ENCODE measurements at regions not wholly inside any gene's neighbourhood (a gene's known extent, or its start where the extent isn't known, plus 50 kb on each side); places are given as distances from the start of the nearest gene placed in this dataset.

DNA sequence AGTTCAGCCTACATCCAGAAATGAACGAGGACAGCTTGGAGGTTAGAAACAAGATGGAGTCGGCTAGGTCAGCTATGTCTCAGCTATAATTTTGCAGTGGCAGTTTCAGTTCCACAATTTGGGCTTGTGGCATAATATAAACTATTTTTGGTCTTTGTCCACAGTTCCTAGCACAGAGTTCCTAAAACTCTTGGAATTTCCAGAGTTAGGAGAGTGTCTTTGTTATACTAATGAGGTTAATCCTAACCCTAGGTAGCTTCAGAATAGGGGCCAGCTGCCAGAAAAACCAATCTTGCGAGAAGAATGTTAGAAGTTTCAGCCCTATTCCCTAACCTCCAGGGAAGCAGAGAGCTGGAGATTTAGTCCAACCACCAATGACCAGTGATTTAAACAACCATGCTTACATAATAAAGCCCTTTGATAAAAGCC is 131.9 kb downstream of the AKR1D1 start:
- ATAC-seq (no peak), DNase-seq (ENCODE audit: low read depth, low spot score) (no peak)
- Histone ChIP-seq H3K9me2 (ENCODE audit: insufficient read depth) (no peaks in the 10 kb centered on the region), H3K4me2 (ENCODE audit: low read length) (no peak overlapping the region), H3K79me2 (ENCODE audit: insufficient read depth, low read length) (no peaks in the 10 kb centered on the region), H4K20me1 (ENCODE audit: insufficient read depth) (no peaks in the 10 kb centered on the region), H3K4me1 (ENCODE audit: control insufficient read depth in 1 of 2, insufficient read depth in 2 of 2, low read length in 2 of 2) (no peaks in the 10 kb centered on the region), H2AFZ (ENCODE audit: low read depth, low read length, poor library complexity, severe bottlenecking) (no peak overlapping the region), H3K36me3 (ENCODE audit: control insufficient read depth in 1 of 2, insufficient read depth in 2 of 2, low read length in 2 of 2) (no peaks in the 10 kb centered on the region), H3K9me3 (ENCODE audit: control insufficient read depth in 1 of 2, insufficient read depth in 1 of 2, low read depth in 1 of 2, low read length in 2 of 2) (no peaks in the 10 kb centered on the region), H3K4me3 (replicated peaks in 1 of 2; ENCODE audit: low read depth in 1 of 2, low read length in 2 of 2) (no peak overlapping the region), H3K27ac (ENCODE audit: low read depth, low read length) (no peak overlapping the region), H3K9ac (ENCODE audit: low read length) (no peak overlapping the region), H3K27me3 (ENCODE audit: insufficient read depth, low read length) (no peaks in the 10 kb centered on the region)
- RAD21 ChIA-PET (ENCODE audit: low non-redundant PET in 1 of 2, low total read pairs in 2 of 2, uncharacterized antibody in 2 of 2, unreplicated experiment in 2 of 2), result no interaction called here
- CTCF ChIA-PET, result no interaction called here
- POLR2A ChIA-PET, result no interaction called here
- BruUV-seq (replicated peaks), result no TSS peak
- intact Hi-C loops (cut with micrococcal nuclease), result no loop called here
- TF ChIP-seq, protein P1, sequence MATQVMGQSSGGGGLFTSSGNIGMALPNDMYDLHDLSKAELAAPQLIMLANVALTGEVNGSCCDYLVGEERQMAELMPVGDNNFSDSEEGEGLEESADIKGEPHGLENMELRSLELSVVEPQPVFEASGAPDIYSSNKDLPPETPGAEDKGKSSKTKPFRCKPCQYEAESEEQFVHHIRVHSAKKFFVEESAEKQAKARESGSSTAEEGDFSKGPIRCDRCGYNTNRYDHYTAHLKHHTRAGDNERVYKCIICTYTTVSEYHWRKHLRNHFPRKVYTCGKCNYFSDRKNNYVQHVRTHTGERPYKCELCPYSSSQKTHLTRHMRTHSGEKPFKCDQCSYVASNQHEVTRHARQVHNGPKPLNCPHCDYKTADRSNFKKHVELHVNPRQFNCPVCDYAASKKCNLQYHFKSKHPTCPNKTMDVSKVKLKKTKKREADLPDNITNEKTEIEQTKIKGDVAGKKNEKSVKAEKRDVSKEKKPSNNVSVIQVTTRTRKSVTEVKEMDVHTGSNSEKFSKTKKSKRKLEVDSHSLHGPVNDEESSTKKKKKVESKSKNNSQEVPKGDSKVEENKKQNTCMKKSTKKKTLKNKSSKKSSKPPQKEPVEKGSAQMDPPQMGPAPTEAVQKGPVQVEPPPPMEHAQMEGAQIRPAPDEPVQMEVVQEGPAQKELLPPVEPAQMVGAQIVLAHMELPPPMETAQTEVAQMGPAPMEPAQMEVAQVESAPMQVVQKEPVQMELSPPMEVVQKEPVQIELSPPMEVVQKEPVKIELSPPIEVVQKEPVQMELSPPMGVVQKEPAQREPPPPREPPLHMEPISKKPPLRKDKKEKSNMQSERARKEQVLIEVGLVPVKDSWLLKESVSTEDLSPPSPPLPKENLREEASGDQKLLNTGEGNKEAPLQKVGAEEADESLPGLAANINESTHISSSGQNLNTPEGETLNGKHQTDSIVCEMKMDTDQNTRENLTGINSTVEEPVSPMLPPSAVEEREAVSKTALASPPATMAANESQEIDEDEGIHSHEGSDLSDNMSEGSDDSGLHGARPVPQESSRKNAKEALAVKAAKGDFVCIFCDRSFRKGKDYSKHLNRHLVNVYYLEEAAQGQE (IDR thresholded peaks at IDR 0.05; ENCODE audit: low read depth), result no peak

DNA sequence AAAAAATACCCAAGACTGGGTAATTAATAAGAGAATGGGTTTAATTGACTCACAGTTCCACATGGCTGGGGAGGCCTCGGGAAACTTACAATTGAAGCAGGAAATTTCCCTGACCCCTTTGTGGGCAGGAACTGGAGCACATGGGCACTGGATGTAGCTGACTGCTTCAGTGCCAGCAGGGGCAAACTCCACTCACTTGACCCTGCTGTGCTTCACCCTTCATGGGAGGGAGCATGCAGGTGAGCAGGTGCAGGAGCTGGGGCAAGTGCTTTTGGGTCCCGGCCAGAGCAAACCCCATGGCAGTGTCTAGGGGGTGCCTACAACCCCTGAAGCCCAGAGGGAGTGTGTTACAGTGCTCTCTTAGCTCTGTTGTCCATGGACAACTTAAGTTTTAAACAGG is 132.6 kb downstream of the AKR1D1 start:
- no peaks in the 10 kb centered on the region for H3K9me2 ChIP-seq (ENCODE audit: insufficient read depth)
- ChIA-PET RAD21 (ENCODE audit: low non-redundant PET in 1 of 2, low total read pairs in 2 of 2, uncharacterized antibody in 2 of 2, unreplicated experiment in 2 of 2) (no interaction called here), CTCF (no interaction called here), POLR2A (no interaction called here)
- H3K9ac ChIP-seq (ENCODE audit: low read length), result no peak overlapping the region
- no peaks in the 10 kb centered on the region for H3K4me1 ChIP-seq (ENCODE audit: control insufficient read depth in 1 of 2, insufficient read depth in 2 of 2, low read length in 2 of 2)
- no peaks in the 10 kb centered on the region for H3K79me2 ChIP-seq (ENCODE audit: insufficient read depth, low read length)
- no peak overlapping the region for H3K4me2 ChIP-seq (ENCODE audit: low read length)
- no peaks in the 10 kb centered on the region for H4K20me1 ChIP-seq (ENCODE audit: insufficient read depth)
- intact Hi-C loops (cut with micrococcal nuclease), result no loop called here
- ATAC-seq (no peak), DNase-seq (ENCODE audit: low read depth, low spot score) (no peak)
- no peaks in the 10 kb centered on the region for H3K27me3 ChIP-seq (ENCODE audit: insufficient read depth, low read length)
- H3K36me3 ChIP-seq (ENCODE audit: control insufficient read depth in 1 of 2, insufficient read depth in 2 of 2, low read length in 2 of 2), result no peaks in the 10 kb centered on the region
- H2AFZ ChIP-seq (ENCODE audit: low read depth, low read length, poor library complexity, severe bottlenecking), result no peak overlapping the region
- H3K4me3 ChIP-seq (replicated peaks in 1 of 2; ENCODE audit: low read depth in 1 of 2, low read length in 2 of 2), result no peak overlapping the region
- H3K9me3 ChIP-seq (ENCODE audit: control insufficient read depth in 1 of 2, insufficient read depth in 1 of 2, low read depth in 1 of 2, low read length in 2 of 2), result no peaks in the 10 kb centered on the region
- no peak overlapping the region for H3K27ac ChIP-seq (ENCODE audit: low read depth, low read length)
- no TSS peak for BruUV-seq (replicated peaks)
- no peak for TF ChIP-seq EGR1 (IDR thresholded peaks at IDR 0.05; ENCODE audit: low read depth)
- no peak for TF ChIP-seq FOSL1 (IDR thresholded peaks at IDR 0.05; ENCODE audit: low read depth)

Measured in HCT116 (cell line).